ENCODE measurements at regions not wholly inside any gene's neighbourhood (a gene's known extent, or its start where the extent isn't known, plus 50 kb on each side); places are given as distances from the start of the nearest gene placed in this dataset.

GRCh38 chr3:21260507-21260906 is 490.5 kb downstream of the ZNF385D start (continued):
- TF ChIP-seq GLI2 (tag by site-specific recombination; IDR thresholded peaks at IDR 0.05; ENCODE audit: borderline replicate concordance, low read depth) (no peak), ZSCAN23 (tag by site-specific recombination; IDR thresholded peaks at IDR 0.05) (no peak), ZNF292 (tag by site-specific recombination; IDR thresholded peaks at IDR 0.05; ENCODE audit: borderline replicate concordance, low read depth) (no peak), KLF10 (tag by site-specific recombination; IDR thresholded peaks at IDR 0.05) (no peak)

- POLR2A ChIA-PET = no interaction called here
- H3K27ac ChIP-seq (ENCODE audit: extremely low read depth, low read depth, low read length) = no peak overlapping the region
- H3K4me1 ChIP-seq (ENCODE audit: control insufficient read depth, insufficient read depth, low read length) = no peaks in the 10 kb centered on the region
- H3K4me3 ChIP-seq (ENCODE audit: low read depth, low read length) = no peak overlapping the region
- CTCF ChIA-PET = no interaction called here
- no peaks in the 10 kb centered on the region for H3K36me3 ChIP-seq (ENCODE audit: control insufficient read depth in 2 of 2, insufficient read depth in 1 of 2, low read length in 2 of 2)
- no peaks in the 10 kb centered on the region for H3K9me3 ChIP-seq (ENCODE audit: control insufficient read depth, insufficient read depth, low read depth, low read length)
- TF ChIP-seq ZFP69B (tag by site-specific recombination; IDR thresholded peaks at IDR 0.05) (no peak), HOXA7 (CRISPR knock-in tag; IDR thresholded peaks at IDR 0.05; ENCODE audit: borderline replicate concordance) (no peak), OSR2 (tag by site-specific recombination; IDR thresholded peaks at IDR 0.05) (no peak), ZNF16 (tag by site-specific recombination; IDR thresholded peaks at IDR 0.05; ENCODE audit: low read depth) (no peak), ZNF157 (tag by site-specific recombination; IDR thresholded peaks at IDR 0.05) (no peak), ZBTB10 (tag by site-specific recombination; IDR thresholded peaks at IDR 0.05) (no peak), ZNF239 (tag by site-specific recombination; IDR thresholded peaks at IDR 0.05) (no peak), ZNF561 (tag by site-specific recombination; IDR thresholded peaks at IDR 0.05; ENCODE audit: borderline replicate concordance) (no peak), ZNF354C (tag by site-specific recombination; IDR thresholded peaks at IDR 0.05; ENCODE audit: borderline replicate concordance, low read depth) (no peak), ZBTB7A (tag by site-specific recombination; IDR thresholded peaks at IDR 0.05; ENCODE audit: low read depth) (no peak), ZNF302 (tag by site-specific recombination; IDR thresholded peaks at IDR 0.05; ENCODE audit: low read depth) (no peak), REPIN1 (tag by site-specific recombination; IDR thresholded peaks at IDR 0.05; ENCODE audit: low read depth) (no peak), ZNF23 (tag by site-specific recombination; IDR thresholded peaks at IDR 0.05; ENCODE audit: borderline replicate concordance) (no peak), ZNF335 (tag by site-specific recombination; conservative IDR thresholded peaks at IDR 0.05) (no peak), REST (tag by site-specific recombination; IDR thresholded peaks at IDR 0.05) (no peak), BCL6B (tag by site-specific recombination; IDR thresholded peaks at IDR 0.05) (no peak)
Measured at GRCh38 chr3:21259896-21260295, 491.1 kb downstream of the ZNF385D start.
